ENCODE measurements at regions not wholly inside any gene's neighbourhood (a gene's known extent, or its start where the extent isn't known, plus 50 kb on each side); places are given as distances from the start of the nearest gene placed in this dataset.
"Not testable (repeated sequence)": the region's sequence is repeated elsewhere in the genome, so short reads cannot be mapped to it uniquely, and the experiment has no call there.

DNA sequence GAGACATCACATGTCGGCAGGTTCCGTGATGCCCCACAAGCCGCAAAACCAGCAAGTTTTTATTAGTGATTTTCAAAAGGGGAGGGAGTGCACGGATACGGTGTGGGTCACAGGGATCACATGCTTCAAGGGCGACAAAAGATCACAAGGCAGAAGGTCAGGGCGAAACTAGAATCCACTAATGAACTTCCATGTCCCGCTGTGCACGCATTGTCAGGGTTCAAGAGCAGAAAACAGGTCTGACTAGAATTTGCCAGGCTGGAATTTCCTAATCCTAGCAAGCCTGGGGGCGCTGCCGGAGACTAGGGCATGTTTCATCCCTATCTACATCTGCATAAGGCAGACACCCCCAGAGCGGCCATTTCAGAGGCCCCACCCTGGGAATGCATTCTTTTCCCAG, 225.2 kb downstream of the NPHP4 start:
- DNase-seq (ENCODE audit: low read depth): not testable (repeated sequence)

- no peak for DNase-seq (ENCODE audit: low read depth)
These were observed 226.0 kb downstream of the NPHP4 start for GRCh38 chr1:5765997-5766913.

GRCh38 chr1:5765483-5765882, 226.7 kb downstream of the NPHP4 start:
- no peak for DNase-seq (ENCODE audit: low read depth)

DNA sequence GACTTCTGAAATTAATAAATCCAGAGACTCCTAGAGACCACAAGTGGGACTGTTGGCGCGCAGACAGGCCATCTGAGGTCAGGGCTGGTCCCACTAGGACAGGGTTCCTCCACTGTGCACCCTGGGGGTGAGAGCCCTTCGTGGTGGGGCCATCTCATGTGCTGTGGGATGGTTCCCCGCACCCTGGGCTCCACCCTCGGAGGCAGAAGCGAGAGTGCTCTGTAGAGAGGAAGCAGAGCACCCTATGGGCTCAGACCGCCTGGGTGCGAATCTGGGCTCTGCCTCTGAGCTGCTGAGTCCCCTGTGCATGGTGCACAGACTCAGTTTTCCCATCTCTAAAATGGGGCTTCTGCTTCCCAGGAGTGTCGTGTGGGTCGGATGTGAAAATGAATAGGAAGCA, 227.3 kb downstream of the NPHP4 start:
- DNase-seq (ENCODE audit: low read depth): no peak

DNA sequence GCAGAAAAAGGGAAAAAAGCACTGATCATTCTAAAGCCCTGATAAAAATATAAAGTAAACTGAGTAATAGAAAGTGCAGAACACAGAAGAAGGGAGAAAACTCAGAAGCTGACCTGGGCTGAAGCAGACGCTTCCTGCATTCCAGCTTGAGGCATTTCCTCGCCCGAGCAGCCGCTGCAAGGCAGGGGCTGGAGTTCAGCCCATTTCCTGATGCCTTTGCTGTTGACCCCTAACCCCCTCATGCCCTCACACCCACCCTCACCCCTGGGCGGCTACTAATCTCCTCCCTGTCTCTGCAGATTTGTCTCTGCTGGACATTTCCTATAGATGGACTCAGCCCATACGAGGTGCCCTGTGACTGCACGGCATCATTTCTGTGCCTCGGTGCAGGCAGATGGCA, 227.8 kb downstream of the NPHP4 start:
- DNase-seq (ENCODE audit: low read depth): no peak

GRCh38 chr1:5763696-5764370, 228.4 kb downstream of the NPHP4 start:
- no peak for DNase-seq (ENCODE audit: low read depth)

- no peak for DNase-seq (ENCODE audit: low read depth)
These were observed 233.2 kb downstream of the NPHP4 start for GRCh38 chr1:5758859-5759578.

DNA sequence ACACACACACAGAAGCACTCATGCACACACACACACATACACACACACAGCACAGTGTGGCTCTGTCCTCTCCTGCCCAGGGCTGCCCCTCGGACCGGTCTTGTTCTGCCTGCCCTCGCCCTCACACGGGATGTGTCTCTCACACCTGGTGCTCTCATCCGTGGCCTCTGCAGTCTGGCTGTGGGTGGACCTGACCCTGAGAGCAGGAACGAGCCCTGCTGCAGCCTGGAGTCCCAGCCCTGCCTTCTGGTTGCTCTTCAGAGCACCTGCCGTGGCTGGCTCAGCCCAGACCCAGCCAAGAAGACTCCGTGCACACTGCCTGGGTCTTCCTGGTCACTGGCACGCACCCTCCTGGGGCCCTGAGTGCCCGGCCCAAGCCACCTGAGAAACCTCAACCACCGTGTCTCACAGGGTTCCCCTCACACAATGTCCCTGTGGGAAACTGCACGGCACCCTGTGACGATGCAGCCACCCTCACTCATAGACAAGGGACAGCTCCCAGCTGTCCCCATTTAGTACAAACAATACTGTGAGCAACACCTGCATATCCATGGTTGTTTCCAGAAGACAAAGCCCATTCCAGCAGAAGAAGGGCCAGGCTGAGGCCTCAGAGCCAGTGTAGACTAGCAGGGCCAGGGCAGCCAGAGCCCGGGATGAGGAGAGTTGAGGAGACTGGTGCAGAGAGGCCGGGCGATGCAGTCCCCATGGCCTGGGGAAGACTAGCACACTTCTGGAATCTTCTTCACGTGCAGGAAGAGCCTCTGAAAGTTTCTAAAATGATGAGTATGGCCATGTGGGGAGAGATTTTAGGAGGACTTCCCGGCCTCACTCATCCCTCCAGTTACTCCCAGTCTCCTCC, 234.0 kb downstream of the NPHP4 start:
- no peak for DNase-seq (ENCODE audit: low read depth)

DNA sequence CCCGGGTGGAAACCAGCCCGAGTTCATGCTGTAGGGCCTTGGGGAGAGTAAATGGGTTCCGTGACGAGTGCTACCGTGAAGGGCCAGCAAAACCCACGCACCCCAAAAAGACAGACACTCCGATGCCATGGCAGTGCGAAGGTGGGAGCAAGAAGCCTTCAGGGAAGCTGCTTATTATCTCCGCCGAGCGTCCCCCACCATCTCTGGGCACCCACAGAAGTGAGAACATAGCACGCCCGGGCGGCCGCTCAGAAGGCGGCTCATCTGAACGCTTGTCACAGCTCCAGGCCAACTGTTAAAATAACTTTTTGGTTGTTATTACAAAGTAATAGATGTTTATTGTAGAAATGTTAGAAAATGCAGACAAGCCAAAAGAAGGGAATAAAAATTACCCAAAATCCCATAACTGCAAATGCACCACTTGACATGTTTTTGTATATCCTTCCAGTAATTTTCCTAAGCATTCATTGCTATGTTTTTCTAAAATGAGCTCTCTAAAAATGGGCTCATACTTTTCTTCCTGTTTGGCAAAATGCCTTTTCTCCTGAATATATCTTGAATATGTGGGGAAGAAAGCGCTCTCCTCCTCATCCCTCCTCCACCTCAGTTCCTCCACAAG, 234.9 kb downstream of the NPHP4 start:
- no peak for DNase-seq (ENCODE audit: low read depth)

- DNase-seq (ENCODE audit: low read depth): no peak
These were observed 235.6 kb downstream of the NPHP4 start for GRCh38 chr1:5756434-5757186.

DNA sequence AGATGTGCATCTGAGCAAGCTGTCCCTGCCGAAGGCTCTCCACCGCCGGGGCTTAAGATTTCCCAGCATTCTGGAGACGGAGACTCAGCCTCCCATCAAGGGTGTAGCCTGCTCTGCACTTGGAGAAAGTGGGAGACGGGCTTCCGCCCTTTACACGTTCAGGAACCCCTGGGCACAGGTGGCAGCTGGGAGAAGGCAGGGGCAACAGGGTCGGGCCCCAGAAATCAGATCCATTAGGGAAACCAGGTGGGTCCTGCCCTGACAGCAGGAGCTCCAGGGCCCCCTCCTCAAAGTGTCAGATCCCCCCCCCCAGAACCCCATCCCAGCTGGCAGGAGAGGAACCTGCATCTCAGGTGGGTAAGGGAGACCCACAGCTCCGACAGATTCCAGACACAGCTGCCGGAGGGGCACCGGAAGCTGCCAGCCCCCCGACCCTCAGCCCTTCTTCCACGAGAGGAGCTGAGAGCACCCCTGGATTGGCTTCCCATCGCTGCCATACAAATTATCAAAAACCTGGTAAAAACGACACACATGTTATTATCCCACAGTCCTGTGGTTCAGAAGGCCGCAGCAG, 236.6 kb downstream of the NPHP4 start:
- no peak for DNase-seq (ENCODE audit: low read depth)

GRCh38 chr1:5754817-5755551, 237.2 kb downstream of the NPHP4 start:
- DNase-seq (ENCODE audit: low read depth): no peak

- DNase-seq (ENCODE audit: low read depth): no peak
These were observed 238.4 kb downstream of the NPHP4 start for GRCh38 chr1:5753549-5754421.

GRCh38 chr1:5752746-5753548, 239.3 kb downstream of the NPHP4 start:
- DNase-seq (ENCODE audit: low read depth): no peak

- no peak for DNase-seq (ENCODE audit: low read depth)
These were observed 240.1 kb downstream of the NPHP4 start for GRCh38 chr1:5751833-5752745.

DNA sequence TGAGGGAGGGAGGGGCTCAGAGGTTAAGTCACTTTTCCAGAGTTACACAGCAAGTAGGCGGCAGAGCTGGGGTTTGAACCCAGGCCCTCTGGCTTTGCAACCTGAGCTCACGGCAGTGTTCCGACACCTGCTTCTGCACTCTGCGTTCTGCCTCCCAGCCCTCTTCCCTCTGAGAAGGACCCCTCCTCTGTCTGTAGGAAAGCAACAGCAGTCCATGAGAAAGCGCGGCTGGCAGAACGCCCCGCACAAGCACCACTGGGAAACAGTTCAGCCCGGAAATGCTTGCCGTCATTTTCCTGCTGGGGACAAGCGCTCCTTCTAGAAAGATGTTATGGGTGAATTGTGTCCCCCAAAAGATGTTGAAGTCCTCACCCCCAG, 241.1 kb downstream of the NPHP4 start:
- no peak for DNase-seq (ENCODE audit: low read depth)

Data from amniotic epithelial cell (primary cell).